Lower leg skin (tissue), 3 donors: ENCODE measurements at regions not wholly inside any gene's neighbourhood (a gene's known extent, or its start where the extent isn't known, plus 50 kb on each side); places are given as distances from the start of the nearest gene placed in this dataset.

Source experiments
- CTCF ChIP-seq, 3 donors: fragments of 450-650 bp; IDR thresholded peaks; one replicate each; pipeline ENCODE4 v1.5.1; 2016; ENCODE audit warnings: antibody characterized with exemption in 3 of 3, mild to moderate bottlenecking in 3 of 3, moderate library complexity in 2 of 3
- POLR2A ChIP-seq, 2 donors: fragments of 450-650 bp; IDR thresholded peaks; one replicate each; pipeline ENCODE4 v1.6.1; 2016 to 2017; ENCODE audit warnings: antibody characterized with exemption in 2 of 2, mild to moderate bottlenecking in 1 of 2, moderate library complexity in 1 of 2

DNA sequence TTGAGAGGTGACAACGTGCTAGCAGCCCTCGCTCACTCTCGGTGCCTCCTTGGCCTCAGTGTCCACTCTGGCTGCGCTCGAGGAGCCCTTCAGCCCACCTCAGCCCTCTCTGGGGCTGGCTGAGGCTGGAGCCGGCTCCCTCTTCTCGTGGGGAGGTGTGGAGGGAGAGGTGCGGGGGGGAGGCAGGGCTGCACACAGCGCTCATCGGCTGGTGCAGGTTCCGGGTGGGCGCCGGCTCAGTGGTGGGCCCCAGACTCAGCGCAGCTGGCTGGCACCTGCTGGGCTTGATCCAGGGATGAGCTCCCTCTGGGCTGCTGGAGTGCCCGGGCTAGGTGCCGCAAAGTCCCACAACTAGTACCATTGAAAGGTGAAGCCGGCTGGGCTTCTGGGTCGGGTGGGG, 957.8 kb upstream of the GJE1 start:
- TF ChIP-seq CTCF (IDR thresholded peaks at IDR 0.05) (no peak), POLR2A (IDR thresholded peaks at IDR 0.05) (no peak)
